Neural cell (in vitro differentiated cells): ENCODE measurements at regions not wholly inside any gene's neighbourhood (a gene's known extent, or its start where the extent isn't known, plus 50 kb on each side); places are given as distances from the start of the nearest gene placed in this dataset.

Experiments
- H2AFZ ChIP-seq: fragments of 200-600, 300-800 bp; sonication (generic), shearing (Covaris generic); 2 replicates; pipeline ENCODE4 v1.6.0; 2014; ENCODE audit warnings: low read depth, mild to moderate bottlenecking, antibody characterized with exemption, low read length, moderate library complexity
- H3F3A ChIP-seq: fragments of 200-600 bp; shearing (Covaris generic); 2 replicates; pipeline ENCODE4 v1.6.1; 2016; ENCODE audit warnings: mild to moderate bottlenecking, moderate library complexity, mixed read lengths, antibody characterized with exemption, low read length; ENCODE audit not compliant: insufficient read depth, poor library complexity, severe bottlenecking
- H3K27ac ChIP-seq: fragments of 200-600, 300-800 bp; sonication (generic), shearing (Covaris generic); 2 replicates; pipeline ENCODE4 v1.5.1; 2014; ENCODE audit warnings: mild to moderate bottlenecking, low read length, moderate library complexity
- H3K27me3 ChIP-seq: fragments of 300-800, 200-600 bp; sonication (generic), shearing (Covaris generic); 2 replicates; pipeline ENCODE4 v1.6.0; 2014; ENCODE audit warnings: mild to moderate bottlenecking, low read depth, low read length, moderate library complexity; ENCODE audit not compliant: insufficient read depth
- H3K36me3 ChIP-seq: fragments of 300-800, 200-600 bp; sonication (generic), shearing (Covaris generic); 2 replicates; pipeline ENCODE4 v1.5.1; 2014; ENCODE audit warnings: mild to moderate bottlenecking, antibody characterized with exemption, low read length, moderate library complexity; ENCODE audit not compliant: insufficient read depth
- H3K4me2 ChIP-seq: fragments of 300-800, 200-600 bp; sonication (generic), shearing (Covaris generic); 2 replicates; pipeline ENCODE4 v1.6.0; 2014; ENCODE audit warnings: mild to moderate bottlenecking, low read length
- H3K4me3 ChIP-seq: fragments of 300-800, 200-600 bp; sonication (generic), shearing (Covaris generic); 2 replicates; pipeline ENCODE4 v1.5.1; 2014; ENCODE audit warnings: mild to moderate bottlenecking, low read length, moderate library complexity
- H3K79me2 ChIP-seq: fragments of 200-600 bp; shearing (Covaris generic); replicated peaks from 2 replicates; pipeline ENCODE4 v1.6.0; 2014; ENCODE audit warnings: mild to moderate bottlenecking, low read length, moderate library complexity; ENCODE audit not compliant: insufficient read depth
- H3K9ac ChIP-seq: fragments of 300-800, 200-600 bp; sonication (generic), shearing (Covaris generic); 2 replicates; pipeline ENCODE4 v1.6.1; 2016; ENCODE audit warnings: mild to moderate bottlenecking, low read length, mixed read lengths
- H3K9me2 ChIP-seq: fragments of 200-600 bp; shearing (Covaris generic); 2 replicates; pipeline ENCODE4 v1.6.1; 2016; ENCODE audit warnings: mild to moderate bottlenecking, low read length, mixed read lengths; ENCODE audit not compliant: insufficient read depth
- H3K9me3 ChIP-seq: fragments of 200-600, 300-800 bp; sonication (generic), shearing (Covaris generic); 2 replicates; pipeline ENCODE4 v1.6.1; 2016; ENCODE audit warnings: mild to moderate bottlenecking, mixed run types, low read length, moderate library complexity, mixed read lengths
- H4K20me1 ChIP-seq: fragments of 200-600 bp; shearing (Covaris generic); 2 replicates; pipeline ENCODE4 v1.6.1; 2016; ENCODE audit warnings: mild to moderate bottlenecking, mixed run types; ENCODE audit not compliant: insufficient read depth
- EP300 ChIP-seq: fragments of 450-650 bp; conservative IDR thresholded peaks from 2 replicates; pipeline ENCODE4 v1.6.1; 2014; ENCODE audit warnings: antibody characterized with exemption, mild to moderate bottlenecking, moderate library complexity; ENCODE audit not compliant: poor library complexity, severe bottlenecking
- EZH2 ChIP-seq: fragments of 200-600, 300-800 bp; shearing (Covaris generic), sonication (generic); IDR thresholded peaks from 2 replicates; pipeline ENCODE4 v1.6.1; 2014; ENCODE audit warnings: antibody characterized with exemption, low read length, borderline replicate concordance, mild to moderate bottlenecking; ENCODE audit not compliant: insufficient read depth, poor library complexity, severe bottlenecking
- MXI1 ChIP-seq: fragments of 450-650 bp; conservative IDR thresholded peaks from 2 replicates; pipeline ENCODE4 v1.6.1; 2014; ENCODE audit warnings: antibody characterized with exemption, mild to moderate bottlenecking; ENCODE audit not compliant: poor library complexity, severe bottlenecking
- POLR2AphosphoS5 ChIP-seq: IDR thresholded peaks from 2 replicates; pipeline ENCODE4 v1.6.1; 2012
- RAD21 ChIP-seq: fragments of 450-650 bp; conservative IDR thresholded peaks from 2 replicates; pipeline ENCODE4 v1.6.1; 2014; ENCODE audit warnings: antibody characterized with exemption, mild to moderate bottlenecking, moderate library complexity
- REST ChIP-seq: IDR thresholded peaks from 2 replicates; pipeline ENCODE4 v1.6.1; 2012; ENCODE audit warnings: borderline replicate concordance
- SMC3 ChIP-seq: fragments of 450-650 bp; conservative IDR thresholded peaks from 2 replicates; pipeline ENCODE4 v1.6.1; 2014; ENCODE audit warnings: antibody characterized with exemption, mild to moderate bottlenecking, moderate library complexity; ENCODE audit not compliant: poor library complexity
- TAF1 ChIP-seq: IDR thresholded peaks from 2 replicates; pipeline ENCODE4 v1.6.1; 2012; ENCODE audit warnings: low read depth
- TF ChIP-seq, protein P1 (sequence below): fragments of 450-650 bp; IDR thresholded peaks from 2 replicates; pipeline ENCODE4 v1.5.1; 2014; ENCODE audit warnings: antibody characterized with exemption, mild to moderate bottlenecking, moderate library complexity; ENCODE audit not compliant: poor library complexity, severe bottlenecking

DNA sequence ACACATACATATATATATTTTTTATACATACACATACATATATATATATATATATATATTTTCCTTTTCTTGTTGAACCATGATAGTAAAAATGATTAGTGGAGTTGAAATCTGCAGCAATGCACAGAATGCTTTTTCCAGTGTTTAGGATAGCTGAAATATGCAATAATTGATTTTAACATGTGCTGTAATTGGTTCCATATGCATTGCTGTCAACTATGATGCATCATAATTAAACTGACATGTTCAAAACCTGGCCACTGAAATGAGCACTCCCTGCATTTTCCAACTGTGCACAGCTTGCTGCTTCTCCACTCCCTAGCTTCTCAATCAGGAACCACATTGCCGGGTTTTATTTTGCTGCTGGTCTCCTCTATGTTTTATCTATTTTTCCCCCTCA is 358.3 kb downstream of the PAX1 start:
- Histone ChIP-seq H3K27ac (no peak overlapping the region), H3K4me3 (no peak overlapping the region), H3K79me2 (no peaks in the 10 kb centered on the region), H3F3A (no peaks in the 10 kb centered on the region), H3K9ac (no peak overlapping the region), H3K9me2 (no peaks in the 10 kb centered on the region), H3K27me3 (no peaks in the 10 kb centered on the region), H3K4me2 (no peak overlapping the region), H4K20me1 (no peaks in the 10 kb centered on the region), H2AFZ (no peak overlapping the region), H3K36me3 (no peaks in the 10 kb centered on the region), H3K9me3 (no peaks in the 10 kb centered on the region)
- TF ChIP-seq, protein P1, sequence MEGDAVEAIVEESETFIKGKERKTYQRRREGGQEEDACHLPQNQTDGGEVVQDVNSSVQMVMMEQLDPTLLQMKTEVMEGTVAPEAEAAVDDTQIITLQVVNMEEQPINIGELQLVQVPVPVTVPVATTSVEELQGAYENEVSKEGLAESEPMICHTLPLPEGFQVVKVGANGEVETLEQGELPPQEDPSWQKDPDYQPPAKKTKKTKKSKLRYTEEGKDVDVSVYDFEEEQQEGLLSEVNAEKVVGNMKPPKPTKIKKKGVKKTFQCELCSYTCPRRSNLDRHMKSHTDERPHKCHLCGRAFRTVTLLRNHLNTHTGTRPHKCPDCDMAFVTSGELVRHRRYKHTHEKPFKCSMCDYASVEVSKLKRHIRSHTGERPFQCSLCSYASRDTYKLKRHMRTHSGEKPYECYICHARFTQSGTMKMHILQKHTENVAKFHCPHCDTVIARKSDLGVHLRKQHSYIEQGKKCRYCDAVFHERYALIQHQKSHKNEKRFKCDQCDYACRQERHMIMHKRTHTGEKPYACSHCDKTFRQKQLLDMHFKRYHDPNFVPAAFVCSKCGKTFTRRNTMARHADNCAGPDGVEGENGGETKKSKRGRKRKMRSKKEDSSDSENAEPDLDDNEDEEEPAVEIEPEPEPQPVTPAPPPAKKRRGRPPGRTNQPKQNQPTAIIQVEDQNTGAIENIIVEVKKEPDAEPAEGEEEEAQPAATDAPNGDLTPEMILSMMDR: no peak
- TF ChIP-seq TAF1 (no peak), EP300 (no peak), MXI1 (no peak), EZH2 (no peak), RAD21 (no peak), POLR2AphosphoS5 (no peak), REST (no peak), SMC3 (no peak)

DNA sequence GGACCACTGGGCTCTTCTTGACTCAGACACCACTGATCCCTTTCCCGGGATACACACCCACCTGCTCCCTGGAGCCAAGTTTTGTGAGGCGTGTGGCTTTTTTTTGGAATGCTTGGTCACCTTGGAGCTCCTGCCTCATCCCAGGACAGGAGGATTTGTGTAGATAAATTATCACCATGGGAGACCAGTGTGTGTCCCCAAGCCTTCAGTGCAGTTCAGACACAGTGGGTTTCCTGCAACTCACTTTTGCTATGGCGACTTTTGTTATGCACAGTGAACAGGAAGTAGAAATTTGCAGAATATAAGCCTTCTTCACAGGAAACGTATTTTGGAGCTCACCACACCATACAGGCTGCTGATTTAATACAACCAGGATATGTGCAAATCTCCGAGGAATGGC is 357.4 kb downstream of the PAX1 start:
- Histone ChIP-seq H3K27me3 (no peaks in the 10 kb centered on the region), H4K20me1 (no peaks in the 10 kb centered on the region), H3K27ac (no peak overlapping the region), H3K9me3 (no peaks in the 10 kb centered on the region), H3F3A (no peaks in the 10 kb centered on the region), H3K79me2 (no peaks in the 10 kb centered on the region), H3K36me3 (no peaks in the 10 kb centered on the region), H3K9me2 (no peaks in the 10 kb centered on the region), H3K9ac (no peak overlapping the region), H3K4me3 (no peak overlapping the region), H2AFZ (no peak overlapping the region), H3K4me2 (no peak overlapping the region)
- TF ChIP-seq SMC3 (no peak), EZH2 (no peak), RAD21 (no peak), MXI1 (no peak)
- TF ChIP-seq, protein P1: no peak
